Mucosa of rectum (tissue), 2 donors: ENCODE measurements at regions not wholly inside any gene's neighbourhood (a gene's known extent, or its start where the extent isn't known, plus 50 kb on each side); places are given as distances from the start of the nearest gene placed in this dataset.
"Not testable (repeated sequence)": the region's sequence is repeated elsewhere in the genome, so short reads cannot be mapped to it uniquely, and the experiment has no call there.

Source experiments
- H3K27ac ChIP-seq, 2 donors: one replicate each; pipeline ENCODE4 v1.7.0; 2013; ENCODE audit warnings: inconsistent platforms in 2 of 2, low read depth in 2 of 2, low read length in 2 of 2
- H3K27me3 ChIP-seq, 2 donors: one replicate each; pipeline ENCODE4 v1.7.0; 2013; ENCODE audit warnings: low read length in 2 of 2; ENCODE audit not compliant: control insufficient read depth in 2 of 2, insufficient read depth in 2 of 2
- H3K36me3 ChIP-seq, 2 donors: one replicate each; pipeline ENCODE4 v1.7.0; 2013; ENCODE audit warnings: low read length in 2 of 2; ENCODE audit not compliant: control insufficient read depth in 2 of 2, insufficient read depth in 2 of 2
- H3K4me1 ChIP-seq, 2 donors: one replicate each; pipeline ENCODE4 v1.7.0; 2013; ENCODE audit warnings: low read length in 2 of 2, mild to moderate bottlenecking in 1 of 2; ENCODE audit not compliant: control insufficient read depth in 2 of 2, insufficient read depth in 2 of 2
- H3K4me3 ChIP-seq, 2 donors: one replicate each; pipeline ENCODE4 v1.7.0; 2013; ENCODE audit warnings: low read length in 2 of 2
- H3K9ac ChIP-seq, 2 donors: one replicate each; pipeline ENCODE4 v1.7.0; 2013; ENCODE audit warnings: low read length in 2 of 2, low read depth in 1 of 2, mild to moderate bottlenecking in 1 of 2
- H3K9me3 ChIP-seq, 2 donors: one replicate each; pipeline ENCODE4 v1.7.0; 2013; ENCODE audit warnings: low read length in 2 of 2; ENCODE audit not compliant: control insufficient read depth in 2 of 2
- donor health status: healthy.
- donor health status: Normal muscosa, but diverticular disease.

- no peak overlapping the region for H3K4me3 ChIP-seq
- no peaks in the 10 kb centered on the region for H3K27me3 ChIP-seq
- no peak overlapping the region for H3K9ac ChIP-seq
- H3K36me3 ChIP-seq = no peaks in the 10 kb centered on the region
- no peaks in the 10 kb centered on the region for H3K4me1 ChIP-seq
- no peak overlapping the region for H3K27ac ChIP-seq
- no peaks in the 10 kb centered on the region for H3K9me3 ChIP-seq
Observed at GRCh38 chr3:74978684-74979083, 364.2 kb upstream of the CNTN3 start.

GRCh38 chr3:74985028-74985904, 370.8 kb upstream of the CNTN3 start:
- not testable (repeated sequence) for H3K4me3 ChIP-seq, H3K27ac ChIP-seq, H3K27me3 ChIP-seq, H3K9ac ChIP-seq, H3K4me1 ChIP-seq, H3K9me3 ChIP-seq, H3K36me3 ChIP-seq

GRCh38 chr3:74988095-74988494, 373.6 kb upstream of the CNTN3 start:
- Histone ChIP-seq H3K36me3 (no peaks in the 10 kb centered on the region), H3K27me3 (no peaks in the 10 kb centered on the region), H3K9me3 (no peaks in the 10 kb centered on the region), H3K4me1 (no peaks in the 10 kb centered on the region), H3K4me3 (no peak overlapping the region), H3K9ac (no peak overlapping the region), H3K27ac (no peak overlapping the region)

GRCh38 chr3:74992898-74993297, 378.4 kb upstream of the CNTN3 start:
- H3K27ac ChIP-seq = no peak overlapping the region
- H3K27me3 ChIP-seq = no peaks in the 10 kb centered on the region
- no peaks in the 10 kb centered on the region for H3K36me3 ChIP-seq
- no peaks in the 10 kb centered on the region for H3K9me3 ChIP-seq
- no peaks in the 10 kb centered on the region for H3K4me1 ChIP-seq
- H3K4me3 ChIP-seq = no peak overlapping the region
- H3K9ac ChIP-seq = no peak overlapping the region

GRCh38 chr3:75001330-75001729, 386.9 kb upstream of the CNTN3 start:
- H3K9me3 ChIP-seq = no peaks in the 10 kb centered on the region
- no peak overlapping the region for H3K9ac ChIP-seq
- no peak overlapping the region for H3K4me3 ChIP-seq
- H3K27ac ChIP-seq = no peak overlapping the region
- H3K4me1 ChIP-seq = no peaks in the 10 kb centered on the region
- H3K27me3 ChIP-seq = no peaks in the 10 kb centered on the region
- H3K36me3 ChIP-seq = no peaks in the 10 kb centered on the region

GRCh38 chr3:75012791-75013331, 398.4 kb upstream of the CNTN3 start:
- Histone ChIP-seq H3K4me1 (no peaks in the 10 kb centered on the region), H3K27ac (no peak overlapping the region), H3K9me3 (peaks cover 0 to 2% of the 10 kb centered on the region in 2 donors), H3K4me3 (no peak overlapping the region), H3K36me3 (no peaks in the 10 kb centered on the region), H3K9ac (no peak overlapping the region), H3K27me3 (no peaks in the 10 kb centered on the region)

GRCh38 chr3:75014008-75014407, 399.5 kb upstream of the CNTN3 start:
- Histone ChIP-seq H3K27ac (no peak overlapping the region), H3K9ac (no peak overlapping the region), H3K4me3 (no peak overlapping the region), H3K4me1 (no peaks in the 10 kb centered on the region), H3K36me3 (no peaks in the 10 kb centered on the region), H3K27me3 (no peaks in the 10 kb centered on the region), H3K9me3 (peaks cover 0 to 2% of the 10 kb centered on the region in 2 donors)

GRCh38 chr3:75015280-75015679, 400.8 kb upstream of the CNTN3 start:
- H3K27me3 ChIP-seq = no peaks in the 10 kb centered on the region
- H3K4me1 ChIP-seq = no peaks in the 10 kb centered on the region
- H3K9me3 ChIP-seq = peaks cover 0 to 2% of the 10 kb centered on the region in 2 donors
- no peak overlapping the region for H3K9ac ChIP-seq
- no peak overlapping the region for H3K27ac ChIP-seq
- no peaks in the 10 kb centered on the region for H3K36me3 ChIP-seq
- no peak overlapping the region for H3K4me3 ChIP-seq

GRCh38 chr3:75035146-75035545, 420.7 kb upstream of the CNTN3 start:
- Histone ChIP-seq H3K9ac (no peak overlapping the region), H3K27me3 (no peaks in the 10 kb centered on the region), H3K9me3 (no peaks in the 10 kb centered on the region), H3K36me3 (no peaks in the 10 kb centered on the region), H3K4me1 (no peaks in the 10 kb centered on the region), H3K27ac (no peak overlapping the region), H3K4me3 (no peak overlapping the region)

GRCh38 chr3:75042941-75043340, 428.5 kb upstream of the CNTN3 start:
- H3K27ac ChIP-seq = no peak overlapping the region
- H3K9me3 ChIP-seq = peaks cover 0 to 2% of the 10 kb centered on the region in 2 donors
- no peaks in the 10 kb centered on the region for H3K27me3 ChIP-seq
- H3K36me3 ChIP-seq = no peaks in the 10 kb centered on the region
- H3K4me3 ChIP-seq = no peak overlapping the region
- no peaks in the 10 kb centered on the region for H3K4me1 ChIP-seq
- H3K9ac ChIP-seq = no peak overlapping the region
